Prostate gland (tissue), 2 donors: ENCODE measurements at regions not wholly inside any gene's neighbourhood (a gene's known extent, or its start where the extent isn't known, plus 50 kb on each side); places are given as distances from the start of the nearest gene placed in this dataset.

Source experiments
- DNase-seq: peaks from one replicate; pipeline ENCODE4 v3.0.0-alpha.2; 2019; ENCODE audit warnings: low spot score
- H3K27ac ChIP-seq, 2 donors: fragments of 200-600 bp; sonication (generic); 2 replicates each; pipeline ENCODE4 v1.5.1; 2017 to 2019
- H3K27me3 ChIP-seq: fragments of 200-600 bp; sonication (generic); replicated peaks from 2 replicates; pipeline ENCODE4 v1.5.1; 2019; ENCODE audit not compliant: insufficient read depth
- H3K36me3 ChIP-seq, 2 donors: fragments of 200-600 bp; sonication (generic); 1 replicate in 1 of 2; 2 replicates in 1 of 2; pipeline versions ENCODE4 v1.5.1 to v1.8.1; 2017 to 2019
- H3K4me1 ChIP-seq: fragments of 200-600 bp; sonication (generic); replicated peaks from 2 replicates; pipeline ENCODE4 v1.5.1; 2019
- H3K4me3 ChIP-seq, 2 donors: fragments of 200-600 bp; sonication (generic); 2 replicates each; pipeline ENCODE4 v1.5.1; 2017 to 2019
- H3K9me3 ChIP-seq: fragments of 200-600 bp; sonication (generic); 2 replicates; pipeline ENCODE4 v1.5.1; 2017
- CTCF ChIP-seq, 4 experiments: fragments of 200-600 bp in 2 of 4; fragments of 450-650 bp in 2 of 4; sonication (generic) in 2 of 4; IDR thresholded peaks; 1 replicate in 3 of 4; 2 replicates in 1 of 4; pipeline ENCODE4 v1.5.1; 2016 to 2019; ENCODE audit warnings: antibody characterized with exemption in 4 of 4, mild to moderate bottlenecking in 2 of 4, moderate library complexity in 2 of 4
- POLR2A ChIP-seq: fragments of 450-650 bp; IDR thresholded peaks from one replicate; pipeline ENCODE4 v1.6.1; 2016; ENCODE audit warnings: antibody characterized with exemption, mild to moderate bottlenecking
- POLR2AphosphoS5 ChIP-seq: sonication (generic); formaldehyde crosslinking; IDR thresholded peaks from one replicate; pipeline ENCODE4 v1.6.1; 2017; ENCODE audit warnings: antibody characterized with exemption
- WGBS: methylation state at CpG from one replicate; pipeline ENCODE4 v1.1.5; 2018; 5-methylcytosine and 5-hydroxymethylcytosine counted together
- intact Hi-C: fragments of 100-400 bp; cut with DNase I; formaldehyde crosslinking; loops from one replicate; pipeline ENCODE4 v1.14.2; 2022

DNA sequence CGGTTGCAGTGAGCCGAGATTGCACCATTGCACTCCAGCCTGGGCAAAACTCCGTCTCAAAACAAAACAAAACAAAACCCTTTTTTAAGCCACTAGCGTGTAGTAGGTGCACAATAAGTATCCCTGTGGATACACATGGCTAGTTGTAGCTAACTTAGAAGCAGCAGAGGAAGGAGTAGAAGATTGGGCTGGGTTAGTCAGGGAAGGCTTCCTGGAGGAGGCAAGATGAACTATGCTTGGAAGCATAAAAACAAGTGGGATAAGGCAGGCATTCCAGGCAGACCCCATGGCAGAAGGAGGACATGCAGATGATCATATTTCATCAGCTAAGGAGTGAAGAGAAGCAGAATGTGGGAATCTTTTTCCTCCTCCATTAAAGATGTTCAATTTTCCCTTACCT, 83.4 kb downstream of the IRX5 start:
- DNase-seq = no peak
- no peak for TF ChIP-seq POLR2AphosphoS5
- TF ChIP-seq POLR2A = no peak
- no peak for TF ChIP-seq CTCF (IDR thresholded peaks at IDR 0.05)
- intact Hi-C loops = no loop called here
- Histone ChIP-seq H3K36me3 (no peaks in the 10 kb centered on the region), H3K27ac (no peak overlapping the region), H3K4me3 (no peak overlapping the region), H3K4me1 (no peaks in the 10 kb centered on the region), H3K27me3 (no peaks in the 10 kb centered on the region), H3K9me3 (no peaks in the 10 kb centered on the region)
- 97% methylated on average over 4 of the region's 4 CpGs for WGBS

DNA sequence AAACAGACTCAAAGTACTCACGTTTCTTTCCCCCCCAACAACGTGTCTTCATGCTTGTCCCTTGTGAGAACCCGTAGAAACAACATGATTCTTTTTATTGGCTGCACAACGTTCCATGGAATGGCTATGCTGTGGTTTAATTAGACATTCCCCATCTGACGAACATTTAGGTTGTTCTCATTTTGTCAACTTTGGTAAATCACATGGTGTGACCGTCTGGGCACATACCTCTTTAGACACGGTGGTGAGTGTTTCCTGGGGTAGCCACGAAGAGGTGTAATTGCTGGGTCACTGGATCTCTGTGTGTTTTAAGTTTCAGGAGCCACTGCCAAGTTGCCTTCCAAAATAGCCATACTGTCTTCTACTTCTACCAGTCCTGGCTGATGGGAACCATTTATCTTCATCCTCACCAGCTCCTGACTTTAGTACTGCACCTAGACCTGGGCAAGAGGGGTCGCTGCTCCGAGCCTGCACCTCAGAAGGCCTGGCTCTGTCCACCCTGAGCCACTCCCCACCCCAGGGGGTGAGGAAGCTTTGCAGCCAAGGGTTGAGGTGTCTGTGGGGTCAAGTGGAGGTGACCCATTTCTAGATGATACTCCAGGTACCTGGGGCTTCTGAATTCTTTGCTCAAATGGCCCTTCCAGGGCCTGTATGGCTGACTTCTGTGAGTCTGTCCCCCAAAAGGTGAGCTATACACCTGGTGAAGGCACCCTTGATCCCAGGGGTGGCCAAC, 84.7 kb downstream of the IRX5 start:
- Histone ChIP-seq H3K4me1 (no peaks in the 10 kb centered on the region), H3K27me3 (no peaks in the 10 kb centered on the region), H3K9me3 (no peaks in the 10 kb centered on the region), H3K4me3 (no peak overlapping the region), H3K36me3 (no peaks in the 10 kb centered on the region), H3K27ac (no peak overlapping the region)
- no peak for DNase-seq
- intact Hi-C loops = no loop called here
- TF ChIP-seq POLR2AphosphoS5 (no peak), CTCF (IDR thresholded peaks at IDR 0.05) (no peak), POLR2A (no peak)
- WGBS = 67% methylated on average over 10 of the region's 10 CpGs

DNA sequence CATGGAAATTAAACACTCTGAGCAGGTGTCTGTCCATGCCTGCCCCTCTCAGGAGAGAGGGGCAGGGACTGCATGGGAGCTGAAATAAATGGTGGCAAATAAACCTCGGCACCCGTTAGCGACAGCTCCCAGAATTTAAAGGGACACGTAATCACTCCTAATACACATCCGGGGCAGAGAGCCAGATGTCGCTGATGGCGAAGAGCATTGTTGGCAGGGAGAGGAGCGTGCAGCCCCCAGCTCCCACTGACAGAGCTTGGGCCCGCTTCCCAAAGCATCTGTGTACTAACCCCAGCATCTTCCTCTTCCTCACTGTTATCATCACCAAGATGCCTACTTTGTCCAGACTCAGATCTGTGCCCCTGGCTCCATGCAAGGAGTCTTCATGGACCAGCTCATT, 85.8 kb downstream of the IRX5 start:
- H3K36me3 ChIP-seq = no peaks in the 10 kb centered on the region
- no peak for DNase-seq
- H3K4me1 ChIP-seq = no peaks in the 10 kb centered on the region
- intact Hi-C loops = no loop called here
- 51% methylated on average over 9 of the region's 9 CpGs for WGBS
- H3K27me3 ChIP-seq = peaks cover 2% of the 10 kb centered on the region
- no peaks in the 10 kb centered on the region for H3K9me3 ChIP-seq
- TF ChIP-seq CTCF (IDR thresholded peaks at IDR 0.05) (no peak), POLR2AphosphoS5 (no peak), POLR2A (no peak)
- no peak overlapping the region for H3K27ac ChIP-seq
- no peak overlapping the region for H3K4me3 ChIP-seq

DNA sequence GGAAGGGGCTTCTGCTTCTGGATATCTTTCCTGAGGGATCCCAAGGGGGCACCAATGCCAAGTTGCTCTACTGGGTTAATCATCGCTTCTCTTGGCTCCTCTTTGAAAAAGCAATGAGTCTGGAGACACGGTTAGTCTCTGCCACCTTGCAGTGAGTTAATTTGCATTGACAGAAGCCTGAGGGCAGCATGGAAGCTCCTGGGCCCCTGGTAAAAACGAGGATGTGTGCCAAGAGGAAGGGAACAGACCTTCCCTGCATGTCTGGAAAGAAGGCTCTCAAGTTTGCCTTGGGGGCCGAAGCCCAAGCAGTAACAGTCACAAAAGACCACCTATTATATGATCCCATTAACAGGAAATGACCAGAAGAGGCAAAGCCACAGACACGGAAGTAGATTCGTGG, 86.7 kb downstream of the IRX5 start:
- TF ChIP-seq POLR2AphosphoS5 = no peak
- no peak for TF ChIP-seq POLR2A
- no peak for TF ChIP-seq CTCF (IDR thresholded peaks at IDR 0.05)
- Histone ChIP-seq H3K9me3 (no peaks in the 10 kb centered on the region), H3K4me1 (no peaks in the 10 kb centered on the region), H3K4me3 (no peak overlapping the region), H3K27me3 (peaks cover 2% of the 10 kb centered on the region), H3K36me3 (no peaks in the 10 kb centered on the region), H3K27ac (no peak overlapping the region)
- intact Hi-C loops = no loop called here
- WGBS = 45% methylated on average over 6 of the region's 6 CpGs
- no peak for DNase-seq

GRCh38 chr16:55018881-55019280, 88.2 kb downstream of the IRX5 start:
- intact Hi-C loops = no loop called here
- Histone ChIP-seq H3K27me3 (peaks cover 2% of the 10 kb centered on the region), H3K27ac (no peak overlapping the region), H3K4me1 (no peaks in the 10 kb centered on the region), H3K9me3 (no peaks in the 10 kb centered on the region), H3K4me3 (no peak overlapping the region), H3K36me3 (no peaks in the 10 kb centered on the region)
- 90% methylated on average over 21 of the region's 24 CpGs for WGBS
- no peak for DNase-seq
- no peak for TF ChIP-seq POLR2AphosphoS5
- TF ChIP-seq POLR2A = no peak
- no peak for TF ChIP-seq CTCF (IDR thresholded peaks at IDR 0.05)
